Heart left ventricle (tissue), 16 donors: ENCODE measurements at regions not wholly inside any gene's neighbourhood (a gene's known extent, or its start where the extent isn't known, plus 50 kb on each side); places are given as distances from the start of the nearest gene placed in this dataset.
"Not testable (repeated sequence)": the region's sequence is repeated elsewhere in the genome, so short reads cannot be mapped to it uniquely, and the experiment has no call there.

Experiments used
- ATAC-seq, 4 donors: fragments of 200-7000 bp; cut with Tn5 transposase; one replicate each; pipeline ENCODE4 v1.9.1; 2020 to 2022; ENCODE audit warnings: moderate library complexity in 4 of 4, mild to moderate bottlenecking in 3 of 4, moderate number of reproducible peaks in 1 of 4
- DNase-seq, 5 donors: peaks; one replicate each; pipeline ENCODE4 v3.0.0-alpha.2; 2020
- H3K27ac ChIP-seq, 12 donors: fragments of 200-600 bp; sonication (generic) in 4 of 12; one replicate each; pipeline versions ENCODE4 v1.5.0 to v1.8.0; 2016 to 2022; ENCODE audit warnings: mild to moderate bottlenecking in 2 of 12
- H3K27me3 ChIP-seq, 9 donors: fragments of 200-600 bp; sonication (generic) in 2 of 9; one replicate each; pipeline versions ENCODE4 v1.5.1 to v1.8.0; 2016 to 2022; ENCODE audit warnings: mild to moderate bottlenecking in 3 of 9
- H3K36me3 ChIP-seq, 9 donors: fragments of 200-600 bp; sonication (generic) in 2 of 9; one replicate each; pipeline versions ENCODE4 v1.5.0 to v1.8.0; 2018 to 2022; ENCODE audit warnings: mild to moderate bottlenecking in 2 of 9
- H3K4me1 ChIP-seq, 12 donors: fragments of 200-600 bp; sonication (generic) in 4 of 12; one replicate each; pipeline versions ENCODE4 v1.5.0 to v1.8.0; 2016 to 2022; ENCODE audit warnings: mild to moderate bottlenecking in 3 of 12
- H3K4me3 ChIP-seq, 12 donors: fragments of 200-600 bp; sonication (generic) in 4 of 12; one replicate each; pipeline versions ENCODE4 v1.5.0 to v1.8.0; 2017 to 2022; ENCODE audit warnings: mild to moderate bottlenecking in 9 of 12, moderate library complexity in 4 of 12
- H3K9me3 ChIP-seq, 12 donors: fragments of 200-600 bp; sonication (generic) in 4 of 12; one replicate each; pipeline versions ENCODE4 v1.5.0 to v1.8.0; 2016 to 2022; ENCODE audit warnings: mild to moderate bottlenecking in 1 of 12
- POLR2A ChIP-seq, 2 donors: fragments of 450-650 bp; IDR thresholded peaks; one replicate each; pipeline ENCODE4 v1.6.1; 2017; ENCODE audit warnings: antibody characterized with exemption in 2 of 2, mild to moderate bottlenecking in 2 of 2, moderate library complexity in 2 of 2
- WGBS, 4 donors: extraction: QIAGEN DNeasy Blood & Tissue Kit in 2 of 4; methylation state at CpG; one replicate each; pipeline versions ENCODE4 v1.1.5 to v1.1.7; 2013 to 2018; 5-methylcytosine and 5-hydroxymethylcytosine counted together
- intact Hi-C, 10 donors: fragments of 100-400 bp; cut with DNase I; formaldehyde crosslinking; loops; one replicate each; pipeline versions ENCODE4 v1.11.1 to v1.14.2; 2022
- TF ChIP-seq, protein P1 (sequence below), 12 donors: fragments of 200-600 bp; sonication (generic) in 4 of 12; IDR thresholded peaks; one replicate each; pipeline versions ENCODE4 v1.5.0 to v1.8.0; 2018 to 2022; ENCODE audit warnings: antibody characterized with exemption in 12 of 12, mild to moderate bottlenecking in 5 of 12
- donor health status: ischemic (EF 13 %, LVEDD 7.1; RV severe dilation, severe dysfunction).
- donor health status: healthy with polysubstance abuse.
- donor health status: DM: no; HTN: yes; CAD: no.
- donor health status: DM: no; HTN: no; CAD: no.
- donor health status: ischemic (EF 25% LVEDD 6.9; RV normal size, moderate dysfunction).
- donor health status: ischemic (EF 25% LVEDD 5.7; RV mildly dilated, moderate dysfunction).
- donor health status: healthy.
- donor health status: DM: yes; HTN: yes; CAD: no.
- donor health status: ischemic (EF 35%, LVEDD 5.7; RV mildly dilated, moderate dysfunction).
- donor health status: nonischemic (EF 11% LVEDD 7.7; RV severe dilation, severe dysfunction).
- donor health status: DM: yes; HTN: yes; CAD: no.
- donor health status: PGD.
- donor health status: ischemic (EF 29% LVEDD 5.4; RV normal size, mild dysfunction).
- donor health status: nonischemic (EF 23%, LVEDD 6.1; RV moderate dilation, normal function).

GRCh38 chr22:46047226-46047625 lies 70.3 kb upstream of the WNT7B start:
- peaks cover 3 to 89% (median 67%) of the 10 kb centered on the region in 12 donors for H3K4me1 ChIP-seq
- WGBS, 4 donors = 82 to 92% (median 86%) methylated on average over 13 of the region's 13 CpGs
- H3K27ac ChIP-seq = peak overlapping the region in 10 of 12 donors; percentile 1 to 100 (median 66)
- DNase-seq (peak in 2 of 5 donors; percentile 19 to 23), ATAC-seq (no peak)
- H3K27me3 ChIP-seq = no peaks in the 10 kb centered on the region
- H3K9me3 ChIP-seq = no peaks in the 10 kb centered on the region
- peaks cover 0 to 14% (median 0%) of the 10 kb centered on the region in 9 donors for H3K36me3 ChIP-seq
- TF ChIP-seq, protein P1, sequence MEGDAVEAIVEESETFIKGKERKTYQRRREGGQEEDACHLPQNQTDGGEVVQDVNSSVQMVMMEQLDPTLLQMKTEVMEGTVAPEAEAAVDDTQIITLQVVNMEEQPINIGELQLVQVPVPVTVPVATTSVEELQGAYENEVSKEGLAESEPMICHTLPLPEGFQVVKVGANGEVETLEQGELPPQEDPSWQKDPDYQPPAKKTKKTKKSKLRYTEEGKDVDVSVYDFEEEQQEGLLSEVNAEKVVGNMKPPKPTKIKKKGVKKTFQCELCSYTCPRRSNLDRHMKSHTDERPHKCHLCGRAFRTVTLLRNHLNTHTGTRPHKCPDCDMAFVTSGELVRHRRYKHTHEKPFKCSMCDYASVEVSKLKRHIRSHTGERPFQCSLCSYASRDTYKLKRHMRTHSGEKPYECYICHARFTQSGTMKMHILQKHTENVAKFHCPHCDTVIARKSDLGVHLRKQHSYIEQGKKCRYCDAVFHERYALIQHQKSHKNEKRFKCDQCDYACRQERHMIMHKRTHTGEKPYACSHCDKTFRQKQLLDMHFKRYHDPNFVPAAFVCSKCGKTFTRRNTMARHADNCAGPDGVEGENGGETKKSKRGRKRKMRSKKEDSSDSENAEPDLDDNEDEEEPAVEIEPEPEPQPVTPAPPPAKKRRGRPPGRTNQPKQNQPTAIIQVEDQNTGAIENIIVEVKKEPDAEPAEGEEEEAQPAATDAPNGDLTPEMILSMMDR (IDR thresholded peaks at IDR 0.05) = no peak
- TF ChIP-seq POLR2A (IDR thresholded peaks at IDR 0.05) = no peak
- H3K4me3 ChIP-seq = peak overlapping the region in 1 of 12 donors; percentile 8
- intact Hi-C loops = no loop called here

DNA sequence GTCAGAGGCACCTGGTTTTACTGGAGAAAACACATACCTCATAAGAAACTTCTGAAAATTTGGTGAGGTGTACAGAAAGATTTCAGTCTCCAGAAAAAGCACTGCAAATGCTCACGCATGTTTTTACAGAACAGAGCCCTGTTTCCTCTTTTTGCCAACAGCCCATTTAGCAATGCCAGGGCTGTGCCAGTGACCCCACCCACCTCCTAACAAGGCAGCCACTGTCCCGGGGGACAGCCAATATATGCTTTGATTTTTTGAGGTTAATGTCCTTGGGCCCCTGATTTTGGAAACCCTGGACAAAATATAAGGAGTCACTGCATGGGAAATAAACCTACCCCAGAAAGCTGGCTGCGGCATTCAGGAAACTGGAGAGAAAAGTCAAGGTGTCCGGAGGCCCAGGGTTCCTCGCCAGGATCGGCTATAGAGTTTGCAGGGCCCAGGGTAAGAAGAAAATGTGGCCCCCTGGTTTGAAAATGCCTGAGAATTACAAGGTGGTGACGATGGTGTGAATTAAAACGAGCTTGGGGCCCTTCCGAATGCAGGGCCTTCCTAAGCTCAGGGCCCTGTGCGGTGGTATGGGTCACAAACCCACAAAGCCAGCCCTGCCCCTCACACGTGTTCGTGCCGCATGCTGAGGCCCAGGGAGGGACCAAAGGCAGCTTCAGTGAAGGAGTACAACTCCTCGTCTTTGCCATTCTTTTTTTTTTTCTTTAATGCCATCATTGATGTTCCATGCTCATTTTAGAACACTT lies 71.1 kb upstream of the WNT7B start:
- Histone ChIP-seq H3K36me3 (peaks cover 0 to 14% (median 0%) of the 10 kb centered on the region in 9 donors), H3K4me1 (peaks cover 4 to 90% (median 68%) of the 10 kb centered on the region in 12 donors), H3K27me3 (no peaks in the 10 kb centered on the region), H3K9me3 (no peaks in the 10 kb centered on the region), H3K4me3 (peak overlapping the region in 2 of 12 donors; percentile 1 to 8), H3K27ac (peak overlapping the region in 11 of 12 donors; percentile 1 to 100 (median 65))
- TF ChIP-seq, protein P1 (IDR thresholded peaks at IDR 0.05) = no peak
- no peak for TF ChIP-seq POLR2A (IDR thresholded peaks at IDR 0.05)
- intact Hi-C loops = no loop called here
- no peak for ATAC-seq
- DNase-seq = peak in 2 of 5 donors; percentile 33 to 52
- WGBS, 4 donors = 67 to 80% (median 77%) methylated on average over 14 of the region's 14 CpGs

GRCh38 chr22:46048661-46049060 lies 71.7 kb upstream of the WNT7B start:
- intact Hi-C loops = not testable (repeated sequence)
- WGBS, 4 donors = 79 to 90% (median 87%) methylated on average over 7 of the region's 7 CpGs
- DNase-seq = peak in 1 of 5 donors; percentile 4

DNA sequence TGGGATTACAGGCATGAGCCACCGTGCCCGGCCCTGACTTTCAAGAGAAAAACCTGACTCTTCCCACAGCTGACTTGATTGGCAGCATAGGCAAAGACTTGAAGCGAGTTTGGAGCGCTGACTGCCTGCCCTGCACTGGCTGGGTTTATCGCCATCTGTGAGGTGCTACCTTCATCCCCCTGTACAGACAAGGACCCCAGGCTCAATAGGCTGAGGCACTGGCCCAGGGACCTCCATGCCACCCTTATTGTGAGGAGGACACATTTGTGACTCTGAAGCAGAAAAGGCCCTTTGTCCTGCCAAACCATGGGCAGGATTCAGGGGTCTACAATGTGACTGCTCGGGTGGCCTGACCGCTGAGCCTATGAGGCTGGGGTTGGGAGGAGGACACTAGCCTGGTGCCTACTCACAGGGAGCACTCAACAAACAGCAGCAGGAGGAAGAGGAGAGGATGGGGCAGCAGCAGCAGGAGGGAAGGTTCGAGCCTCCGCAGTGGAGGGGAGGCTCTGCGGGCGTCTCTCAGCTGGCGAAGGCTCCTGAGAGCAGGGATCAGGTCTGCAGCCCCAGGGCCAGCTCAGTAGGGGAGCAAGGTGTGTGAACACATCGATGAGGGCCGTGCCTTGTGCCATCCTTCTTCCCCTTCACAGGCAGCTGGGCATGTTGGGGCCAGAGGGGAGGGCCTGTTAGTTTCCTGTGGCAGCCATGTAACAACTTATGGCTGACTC lies 72.9 kb upstream of the WNT7B start:
- intact Hi-C loops = no loop called here
- ATAC-seq (no peak), DNase-seq (peak in 2 of 5 donors; percentile 27)
- no peak overlapping the region for H3K4me3 ChIP-seq
- peaks cover 4 to 87% (median 64%) of the 10 kb centered on the region in 12 donors for H3K4me1 ChIP-seq
- no peaks in the 10 kb centered on the region for H3K27me3 ChIP-seq
- H3K36me3 ChIP-seq = peaks cover 0 to 14% (median 0%) of the 10 kb centered on the region in 9 donors
- TF ChIP-seq, protein P1 (IDR thresholded peaks at IDR 0.05) = no peak
- TF ChIP-seq POLR2A (IDR thresholded peaks at IDR 0.05) = no peak
- WGBS, 4 donors = 89 to 93% (median 92%) methylated on average over 14 of the region's 14 CpGs
- H3K27ac ChIP-seq = peak overlapping the region in 9 of 12 donors; percentile 38 to 100 (median 100)
- no peaks in the 10 kb centered on the region for H3K9me3 ChIP-seq

More at GRCh38 chr22:46048661-46049060, 71.7 kb upstream of the WNT7B start:
- not testable (repeated sequence) for H3K9me3 ChIP-seq, H3K27me3 ChIP-seq, H3K4me3 ChIP-seq, ATAC-seq
- H3K4me1 ChIP-seq = peaks cover 4 to 88% (median 65%) of the 10 kb centered on the region in 12 donors
- H3K36me3 ChIP-seq = peaks cover 0 to 14% (median 0%) of the 10 kb centered on the region in 9 donors
- peak overlapping the region in 6 of 12 donors; percentile 31 to 100 (median 66) for H3K27ac ChIP-seq
